Stromal cell of bone marrow (primary cell): ENCODE measurements at regions not wholly inside any gene's neighbourhood (a gene's known extent, or its start where the extent isn't known, plus 50 kb on each side); places are given as distances from the start of the nearest gene placed in this dataset.

Experiments used
- DNase-seq: peaks from one replicate; pipeline ENCODE4 v3.0.0-alpha.2; 2012; ENCODE audit warnings: low read depth

DNA sequence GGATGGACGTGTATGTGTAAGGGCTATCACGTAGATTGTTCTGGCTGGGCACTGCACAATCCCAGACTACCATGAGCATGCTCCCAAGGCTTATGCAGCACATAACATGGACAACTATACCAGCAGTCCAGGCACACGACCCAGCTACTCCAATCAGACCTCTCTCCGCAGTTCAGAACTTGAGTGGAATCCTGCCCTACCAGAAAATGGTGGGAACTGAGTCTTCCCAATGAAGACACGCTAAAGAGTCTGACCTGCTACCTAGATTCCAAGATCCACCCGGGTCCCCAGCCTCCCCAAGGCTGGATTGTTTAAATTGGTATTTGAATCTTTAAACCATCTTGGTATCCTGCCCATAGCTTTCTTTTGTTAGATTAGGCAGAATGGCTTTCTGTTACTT is 251.3 kb upstream of the KAZN start:
- DNase-seq = no peak

GRCh38 chr1:14347776-14348175 is 250.7 kb upstream of the KAZN start:
- DNase-seq = no peak

DNA sequence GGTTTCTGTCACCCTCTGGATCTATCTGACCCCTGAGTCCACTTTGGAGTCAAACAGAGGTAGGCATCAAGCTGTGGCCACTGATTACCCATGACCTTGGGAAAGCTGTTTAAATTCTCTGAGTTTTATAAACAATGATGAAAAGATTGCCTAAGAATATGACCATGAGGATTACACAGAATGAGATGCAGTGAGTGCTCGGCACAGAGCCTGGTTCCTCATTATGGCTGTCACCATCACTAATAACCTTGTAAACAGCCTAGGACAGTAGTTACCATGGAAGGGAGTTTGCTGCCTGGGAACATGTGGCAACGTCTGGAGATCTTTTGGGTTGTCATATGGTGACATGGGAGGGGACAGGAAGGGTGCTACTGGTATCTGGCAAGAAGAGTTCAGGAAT is 248.3 kb upstream of the KAZN start:
- no peak for DNase-seq

DNA sequence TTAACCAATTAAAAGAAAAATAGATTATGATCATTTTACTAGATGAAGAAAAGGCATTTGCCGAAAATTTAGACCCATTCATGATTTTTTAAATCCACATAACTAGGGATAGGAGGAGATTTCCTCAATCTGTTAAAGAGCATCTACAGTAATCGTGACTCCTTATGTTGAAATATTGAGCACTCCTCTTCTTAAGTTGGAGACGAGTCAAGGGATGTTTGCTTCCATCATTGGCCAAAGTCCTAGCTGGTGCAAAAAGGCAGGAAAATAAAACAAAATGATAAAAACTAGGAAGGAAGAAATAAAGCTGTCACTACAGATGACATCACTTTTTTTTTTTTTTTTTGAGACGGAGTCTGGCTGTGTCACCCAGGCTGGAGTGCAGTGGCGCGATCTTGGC is 245.6 kb upstream of the KAZN start:
- no peak for DNase-seq

GRCh38 chr1:14361005-14361404 is 237.5 kb upstream of the KAZN start:
- peak; percentile 37 for DNase-seq

GRCh38 chr1:14362331-14362730 is 236.2 kb upstream of the KAZN start:
- DNase-seq = no peak

DNA sequence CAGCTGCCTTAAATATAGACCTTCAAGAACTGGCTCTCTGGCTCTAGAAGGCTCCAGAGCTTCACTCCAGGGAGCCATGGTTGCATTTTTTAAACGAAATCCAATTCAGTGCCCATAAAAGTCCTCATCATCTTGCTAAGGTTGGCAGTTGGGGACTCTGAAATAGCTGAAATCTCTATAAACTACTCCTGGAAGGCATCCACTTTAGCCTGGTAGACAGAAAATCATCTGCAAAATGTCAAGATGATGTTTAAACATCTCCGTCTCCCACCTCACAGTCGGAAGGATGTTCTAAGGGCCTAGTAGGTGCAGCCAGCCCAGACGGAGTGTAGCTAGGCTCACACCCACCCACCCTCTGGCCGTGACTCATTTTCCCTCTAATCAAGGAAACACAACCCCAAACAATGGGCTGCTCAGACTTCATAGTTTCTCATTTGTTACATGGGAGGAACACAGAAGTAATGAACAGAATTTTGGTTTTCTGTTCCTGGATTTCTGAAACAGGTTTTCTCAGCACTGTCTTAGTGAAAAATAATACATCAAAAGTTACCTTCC is 235.4 kb upstream of the KAZN start:
- DNase-seq = no peak

DNA sequence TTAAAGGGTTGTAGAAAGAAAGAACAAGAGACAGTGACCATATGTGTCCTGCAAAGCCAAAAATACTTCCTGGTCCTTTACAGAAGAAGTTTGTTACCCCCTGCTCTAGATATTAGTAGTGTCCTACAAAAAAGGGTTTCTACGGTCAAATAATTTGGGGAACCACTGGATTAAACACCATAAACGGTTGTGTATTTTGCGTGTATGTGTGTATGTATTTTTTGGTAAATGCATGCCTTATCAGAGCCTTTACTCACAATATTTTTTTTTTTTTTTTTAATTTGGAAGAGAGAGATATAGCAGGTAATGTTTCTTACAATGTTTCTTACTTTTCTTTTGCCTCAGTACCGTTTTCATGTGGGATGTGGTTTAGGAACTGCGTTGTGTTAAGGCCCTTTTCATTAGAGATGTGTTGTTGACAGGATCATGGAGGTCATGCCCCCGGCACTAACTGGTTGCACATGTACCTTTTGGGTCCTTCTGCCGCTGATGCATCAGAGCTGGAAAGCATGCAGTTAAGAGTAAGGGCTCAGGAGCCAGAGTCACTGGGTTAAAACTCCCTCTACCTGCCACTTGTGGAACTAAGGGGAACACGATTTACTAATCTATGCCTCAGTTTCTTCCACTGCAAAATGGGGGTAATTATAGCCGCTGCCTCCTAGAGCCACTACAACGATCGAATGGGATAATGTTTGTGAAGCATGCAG is 234.6 kb upstream of the KAZN start:
- DNase-seq = no peak

DNA sequence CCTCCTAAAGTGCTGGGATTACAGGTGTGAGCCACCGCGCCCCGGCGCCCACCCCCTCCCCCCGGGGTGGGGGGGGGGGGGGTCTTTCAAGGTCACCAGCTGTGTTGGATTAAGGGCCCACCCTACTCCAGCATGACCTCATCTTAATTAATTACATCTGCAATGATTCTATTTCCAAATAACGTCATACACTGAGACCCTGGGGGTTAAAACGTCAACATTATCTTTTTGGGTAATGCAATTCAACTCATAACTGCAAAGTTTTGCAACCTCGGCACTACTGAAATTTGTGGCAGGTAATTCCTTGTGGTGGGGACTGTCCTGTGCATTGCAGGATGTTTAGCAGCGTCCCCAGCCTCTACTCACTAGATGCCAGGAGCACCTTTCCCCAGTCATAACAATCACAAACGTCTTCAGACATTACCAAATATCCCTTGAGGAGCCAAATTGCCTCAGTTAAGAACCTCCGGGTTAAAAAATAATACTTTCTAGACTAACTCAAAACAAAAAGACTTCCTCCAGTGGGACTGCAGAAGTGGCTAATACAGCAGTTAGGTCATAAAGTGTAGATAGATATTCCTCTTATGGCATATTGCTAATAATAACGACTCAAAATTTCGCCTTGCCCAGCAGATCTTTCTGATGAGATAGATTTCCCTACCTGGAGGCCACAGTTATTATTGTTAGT is 233.0 kb upstream of the KAZN start:
- DNase-seq = no peak

GRCh38 chr1:14366091-14367018 is 232.1 kb upstream of the KAZN start:
- DNase-seq = peak; percentile 46

- DNase-seq = no peak
Observed at GRCh38 chr1:14367451-14367850, 231.0 kb upstream of the KAZN start.

GRCh38 chr1:14369526-14370213 is 228.8 kb upstream of the KAZN start:
- DNase-seq = no peak

DNA sequence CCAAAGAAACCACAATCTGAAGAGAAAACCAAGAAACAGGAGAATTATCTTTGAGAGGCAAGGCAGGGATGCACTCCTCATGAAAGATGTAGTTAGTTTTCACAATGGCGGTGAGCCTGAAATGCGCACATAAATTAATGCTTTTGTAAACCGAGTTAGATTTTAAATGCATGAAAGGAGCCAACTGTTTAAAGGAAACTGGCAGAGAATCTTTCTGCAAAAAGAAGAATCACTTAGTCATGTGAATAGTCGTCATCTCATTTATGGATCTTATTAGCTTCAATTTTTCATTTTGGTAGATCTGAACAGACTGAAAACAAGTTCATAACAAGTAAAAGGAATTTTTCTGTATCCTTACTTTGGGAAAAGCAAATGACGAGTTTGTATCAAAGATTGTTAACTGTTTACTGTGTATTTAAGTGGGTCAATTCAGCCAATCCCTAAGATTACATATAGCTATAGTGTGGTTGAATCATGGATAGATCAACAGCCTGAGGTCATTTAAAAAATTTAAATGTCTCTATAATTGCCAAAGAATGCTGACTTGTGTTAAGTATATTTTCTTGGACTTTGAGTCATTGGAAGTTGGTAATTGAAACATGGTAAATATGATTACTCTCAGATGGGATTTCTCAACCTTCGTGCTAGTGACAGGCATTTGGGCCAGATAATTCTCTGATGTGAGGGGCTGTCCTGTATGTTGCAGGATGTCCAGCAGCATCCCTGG is 226.6 kb upstream of the KAZN start:
- DNase-seq = peak; percentile 26

- DNase-seq = peak; percentile 32
Observed at GRCh38 chr1:14372526-14372925, 226.0 kb upstream of the KAZN start.

DNA sequence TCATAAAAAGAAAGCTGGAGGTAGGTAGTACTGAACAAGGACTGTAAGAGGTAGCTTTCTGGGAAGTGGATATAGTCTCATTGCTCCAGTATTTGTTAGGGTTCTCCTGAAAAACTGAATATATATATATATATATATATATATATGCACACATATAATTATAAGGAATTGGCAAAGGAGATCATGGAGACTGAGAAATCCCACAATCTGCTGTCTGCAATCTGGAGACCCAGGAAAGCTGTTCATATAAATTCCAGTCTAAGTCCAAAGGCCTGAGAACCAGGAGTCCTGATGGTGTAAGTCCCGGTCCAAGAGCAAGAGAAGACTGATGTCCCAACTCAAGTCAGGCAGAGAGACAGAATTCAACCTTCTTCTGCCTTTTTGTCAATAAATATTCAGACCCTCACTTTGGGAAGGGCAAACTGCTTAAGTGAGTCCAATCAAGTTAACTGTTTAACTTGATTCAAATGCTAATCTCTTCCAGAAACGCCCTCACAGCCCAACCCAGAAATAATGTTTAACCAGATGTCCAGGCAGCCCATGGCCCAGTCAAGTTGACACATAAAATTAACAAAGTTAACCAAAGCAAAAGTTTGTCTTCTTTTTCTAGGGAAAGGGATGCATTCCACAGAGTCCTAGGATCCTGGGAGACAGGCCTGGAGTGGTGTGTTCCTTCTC is 225.3 kb upstream of the KAZN start:
- DNase-seq = no peak

DNA sequence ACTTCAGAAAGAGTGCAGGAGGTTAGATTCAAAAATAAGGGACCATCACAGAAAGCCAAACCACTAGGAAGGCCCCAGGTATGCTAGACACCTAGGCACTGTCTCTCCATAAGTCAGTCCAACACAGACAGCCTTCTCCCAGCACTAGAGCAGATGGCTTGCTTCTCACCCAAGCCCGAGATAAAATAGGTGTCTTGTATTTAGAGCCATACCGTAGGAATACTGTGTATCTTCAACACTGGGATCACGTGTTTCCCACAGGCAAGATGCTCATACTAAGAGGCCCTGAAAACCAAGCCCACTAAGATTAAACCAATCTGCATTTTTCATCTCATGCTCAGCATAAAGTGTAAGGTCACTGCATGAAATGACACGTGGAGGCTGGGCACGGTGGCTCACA is 223.3 kb upstream of the KAZN start:
- DNase-seq = no peak

DNA sequence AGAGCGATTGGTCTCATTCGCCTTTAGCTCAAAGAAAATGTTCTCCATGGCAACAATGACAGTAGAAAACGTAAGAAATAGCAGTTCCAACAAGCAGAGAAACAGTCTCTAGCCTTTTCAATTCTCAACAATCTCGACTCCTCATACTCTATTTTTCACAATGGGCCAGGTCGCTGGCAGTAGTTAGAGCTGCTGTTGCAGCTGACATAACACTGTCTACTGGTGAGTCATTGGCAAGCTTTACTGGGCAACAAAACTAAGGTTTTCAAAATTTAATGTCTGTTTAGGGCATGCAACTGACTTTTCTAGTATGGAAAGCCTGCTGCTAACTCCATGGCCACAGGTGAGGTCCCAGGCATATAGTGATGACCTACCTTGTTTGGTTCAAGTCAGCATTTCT is 221.1 kb upstream of the KAZN start:
- peak; percentile 64 for DNase-seq

DNA sequence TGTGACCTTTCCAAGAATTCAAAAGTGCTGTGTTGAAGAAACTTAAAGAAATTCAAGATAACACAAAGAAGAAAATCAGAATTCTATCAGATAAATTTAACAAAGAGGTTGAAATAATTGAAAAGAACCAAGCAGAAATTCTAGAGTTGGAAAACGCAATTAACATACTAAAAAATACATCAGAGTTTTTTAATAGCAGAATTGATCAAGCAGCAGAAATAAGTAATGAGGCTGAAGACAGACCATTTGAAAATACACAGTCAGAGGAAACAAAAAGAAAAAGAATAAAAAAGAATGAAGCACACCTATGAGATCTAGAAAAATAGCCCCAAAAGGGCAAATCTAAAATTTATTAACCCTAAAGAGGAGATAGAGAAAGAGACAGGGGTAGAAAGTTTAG is 218.1 kb upstream of the KAZN start:
- DNase-seq = no peak

DNA sequence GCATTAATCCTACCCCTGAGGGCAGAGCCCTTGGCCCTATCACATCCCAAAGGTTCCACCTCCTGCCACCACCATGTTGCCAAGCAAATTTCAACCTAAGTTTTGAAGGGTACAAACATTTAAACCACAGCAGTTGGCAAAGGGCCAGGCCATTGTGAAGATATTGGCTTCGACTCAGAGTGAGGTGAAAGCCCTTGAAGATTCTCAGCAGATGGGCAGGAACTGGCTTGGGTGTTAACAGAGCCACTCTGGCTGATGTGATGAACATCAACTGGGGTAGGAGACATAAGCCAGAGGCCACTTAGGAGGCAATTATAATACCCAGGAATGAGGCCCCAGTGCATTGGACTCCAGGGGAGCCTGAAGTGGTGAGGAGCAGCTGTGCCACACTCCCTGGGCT is 207.7 kb upstream of the KAZN start:
- no peak for DNase-seq

- no peak for DNase-seq
Observed at GRCh38 chr1:14392161-14392858, 206.2 kb upstream of the KAZN start.
